ENCODE measurements at regions not wholly inside any gene's neighbourhood (a gene's known extent, or its start where the extent isn't known, plus 50 kb on each side); places are given as distances from the start of the nearest gene placed in this dataset.
A peak's percentile ranks its signal among the peaks of the same experiment; 100 is the strongest.

DNA sequence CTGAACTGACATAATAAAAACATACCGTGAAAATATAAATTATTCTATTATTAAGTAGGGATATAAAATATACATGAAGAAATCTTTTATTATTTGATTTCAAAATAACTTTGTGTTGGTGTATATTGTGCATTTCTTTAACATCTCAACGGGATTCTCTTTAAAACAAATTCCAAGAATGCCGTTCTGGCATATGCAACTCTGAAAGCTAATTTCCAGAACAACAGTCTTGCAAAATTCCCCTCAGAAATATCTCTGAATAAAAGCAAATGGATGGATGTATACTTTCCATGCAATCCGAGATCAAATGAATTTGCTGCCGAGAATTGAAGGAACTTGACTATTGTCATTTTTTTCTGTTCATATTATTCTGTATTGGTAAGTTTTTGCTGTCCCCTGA is 1579.8 kb downstream of the PCDH9 start:
- no peak overlapping the region for H3K27ac ChIP-seq
- TF ChIP-seq, protein P1, sequence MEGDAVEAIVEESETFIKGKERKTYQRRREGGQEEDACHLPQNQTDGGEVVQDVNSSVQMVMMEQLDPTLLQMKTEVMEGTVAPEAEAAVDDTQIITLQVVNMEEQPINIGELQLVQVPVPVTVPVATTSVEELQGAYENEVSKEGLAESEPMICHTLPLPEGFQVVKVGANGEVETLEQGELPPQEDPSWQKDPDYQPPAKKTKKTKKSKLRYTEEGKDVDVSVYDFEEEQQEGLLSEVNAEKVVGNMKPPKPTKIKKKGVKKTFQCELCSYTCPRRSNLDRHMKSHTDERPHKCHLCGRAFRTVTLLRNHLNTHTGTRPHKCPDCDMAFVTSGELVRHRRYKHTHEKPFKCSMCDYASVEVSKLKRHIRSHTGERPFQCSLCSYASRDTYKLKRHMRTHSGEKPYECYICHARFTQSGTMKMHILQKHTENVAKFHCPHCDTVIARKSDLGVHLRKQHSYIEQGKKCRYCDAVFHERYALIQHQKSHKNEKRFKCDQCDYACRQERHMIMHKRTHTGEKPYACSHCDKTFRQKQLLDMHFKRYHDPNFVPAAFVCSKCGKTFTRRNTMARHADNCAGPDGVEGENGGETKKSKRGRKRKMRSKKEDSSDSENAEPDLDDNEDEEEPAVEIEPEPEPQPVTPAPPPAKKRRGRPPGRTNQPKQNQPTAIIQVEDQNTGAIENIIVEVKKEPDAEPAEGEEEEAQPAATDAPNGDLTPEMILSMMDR (conservative IDR thresholded peaks at IDR 0.05): no peak
- TF ChIP-seq ZFX (IDR thresholded peaks at IDR 0.05): no peak

DNA sequence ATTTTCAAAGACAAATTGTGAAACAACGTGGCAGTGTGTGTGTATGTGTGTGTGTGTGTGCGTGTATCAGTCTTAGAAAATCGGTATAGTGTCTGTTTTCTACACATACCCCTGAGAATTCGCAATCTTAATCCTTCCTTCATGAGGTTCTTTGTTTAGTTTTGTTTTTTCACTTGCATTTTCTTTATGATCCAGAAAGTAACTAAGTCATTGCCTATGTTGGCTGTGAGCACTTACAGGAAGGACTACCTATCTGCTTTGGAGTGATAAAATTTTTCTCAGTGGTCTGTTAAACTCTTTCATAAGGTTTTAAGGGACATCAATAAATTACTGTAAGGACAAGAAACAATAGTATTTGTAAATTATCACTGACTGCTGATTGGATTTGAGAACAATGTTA is 1587.1 kb downstream of the PCDH9 start:
- H3K27ac ChIP-seq: no peak overlapping the region
- TF ChIP-seq, protein P1 (conservative IDR thresholded peaks at IDR 0.05): no peak
- no peak for TF ChIP-seq ZFX (IDR thresholded peaks at IDR 0.05)

DNA sequence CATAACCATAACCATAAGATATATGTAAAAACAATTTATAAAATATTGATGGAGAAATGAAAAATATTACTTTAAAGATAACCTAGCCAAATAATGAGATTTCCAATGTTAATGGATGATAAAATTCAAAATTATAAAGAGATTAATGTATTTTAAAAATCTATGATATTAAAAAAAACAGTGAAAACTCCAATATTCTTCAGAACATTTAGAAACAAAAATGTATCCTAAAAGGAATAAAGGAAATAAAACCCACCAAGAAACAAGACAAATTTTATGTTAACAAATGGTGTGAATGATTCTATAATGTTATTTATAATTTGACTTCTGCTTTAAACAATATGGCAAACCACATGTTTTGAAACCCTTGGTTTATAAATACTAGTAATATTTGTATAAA is 1587.8 kb downstream of the PCDH9 start:
- TF ChIP-seq, protein P1 (conservative IDR thresholded peaks at IDR 0.05): no peak
- no peak for TF ChIP-seq ZFX (IDR thresholded peaks at IDR 0.05)
- H3K27ac ChIP-seq: no peak overlapping the region

DNA sequence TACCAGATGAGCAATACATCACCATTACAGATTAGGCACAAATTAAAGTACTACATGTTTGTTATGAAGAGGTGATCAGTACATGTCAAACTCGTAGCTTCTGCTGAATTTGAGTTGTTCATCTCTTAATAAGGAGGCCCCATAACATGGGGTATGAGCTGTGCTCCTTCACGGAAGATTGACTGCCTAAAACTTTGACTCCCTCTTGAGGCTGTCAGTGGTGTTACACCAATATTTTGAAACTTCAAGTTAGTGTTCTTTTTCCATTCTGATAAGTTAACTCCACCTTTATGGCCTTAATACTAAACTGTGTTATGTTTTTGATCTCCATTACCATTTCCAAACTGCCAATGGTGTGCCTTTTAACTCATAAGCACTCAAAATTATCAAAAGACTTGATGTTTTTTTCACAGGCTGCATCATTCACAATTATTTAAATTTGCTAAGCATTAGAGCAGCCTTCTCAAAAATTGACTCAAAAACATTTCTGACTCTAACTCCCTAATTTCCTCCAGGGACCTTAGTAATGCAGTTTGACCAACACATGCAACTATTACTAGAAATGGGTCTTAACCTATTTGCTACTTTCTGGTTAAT is 1591.5 kb downstream of the PCDH9 start:
- no peak for TF ChIP-seq ZFX (IDR thresholded peaks at IDR 0.05)
- TF ChIP-seq, protein P1 (conservative IDR thresholded peaks at IDR 0.05): peak; percentile 80
- H3K27ac ChIP-seq: no peak overlapping the region

DNA sequence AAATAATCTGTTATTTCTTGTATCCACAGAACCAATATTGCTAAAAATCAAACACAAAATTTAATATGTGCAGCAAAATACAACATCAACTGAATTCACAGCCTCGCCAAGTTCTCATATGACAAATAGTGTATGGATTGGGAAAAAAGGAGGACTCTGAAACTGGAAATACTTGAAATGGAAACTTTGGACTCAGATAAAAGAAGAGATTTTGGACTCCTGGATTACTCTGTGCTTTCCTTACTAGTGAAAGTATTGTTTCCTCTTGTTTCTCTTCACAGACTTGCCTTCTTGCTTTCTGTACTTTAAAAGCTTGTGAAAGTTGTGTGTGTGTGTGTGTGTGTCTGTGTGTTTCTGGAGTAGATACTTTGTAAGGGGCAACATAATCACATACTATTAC is 1596.3 kb downstream of the PCDH9 start:
- TF ChIP-seq, protein P1 (conservative IDR thresholded peaks at IDR 0.05): no peak
- TF ChIP-seq ZFX (IDR thresholded peaks at IDR 0.05): no peak
- H3K27ac ChIP-seq: no peak overlapping the region

DNA sequence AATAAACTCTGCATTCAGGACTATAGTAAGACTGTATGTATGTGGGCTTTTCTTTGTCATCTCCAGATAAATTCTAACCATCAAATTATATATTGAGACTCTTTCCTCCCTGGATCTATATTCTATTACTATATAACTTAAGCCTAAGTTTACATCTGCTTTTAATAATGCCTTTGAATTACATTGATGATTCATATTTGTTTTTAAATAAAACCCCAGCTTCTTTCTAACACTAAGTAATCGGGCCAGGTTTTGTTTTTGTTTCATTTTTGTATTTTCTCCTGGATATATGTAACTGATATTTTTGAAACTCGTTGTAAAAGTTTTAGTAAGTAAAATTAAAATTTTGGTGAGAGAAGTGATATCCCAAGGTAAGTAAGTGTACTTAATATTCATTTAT is 1599.1 kb downstream of the PCDH9 start:
- TF ChIP-seq ZFX (IDR thresholded peaks at IDR 0.05): no peak
- TF ChIP-seq, protein P1 (conservative IDR thresholded peaks at IDR 0.05): no peak
- no peak overlapping the region for H3K27ac ChIP-seq

DNA sequence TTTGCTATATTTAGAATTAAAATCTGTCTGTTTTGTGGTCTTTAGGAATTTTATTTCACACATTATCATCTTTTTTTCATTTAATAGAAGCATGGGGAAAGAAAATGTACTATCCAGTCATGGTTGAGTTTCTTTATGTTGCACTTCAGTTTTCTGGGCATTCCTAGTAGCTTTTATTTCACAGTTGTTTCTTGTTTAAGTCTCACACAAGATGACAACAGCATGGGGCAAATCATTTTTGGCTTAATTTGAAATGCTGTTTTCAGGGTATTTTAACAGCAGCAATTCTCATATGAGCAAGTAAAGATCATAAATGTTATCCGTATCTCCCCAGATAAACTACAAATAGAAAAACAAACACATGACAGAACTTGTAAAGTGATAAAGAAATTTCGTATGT is 1600.2 kb downstream of the PCDH9 start:
- no peak overlapping the region for H3K27ac ChIP-seq
- TF ChIP-seq ZFX (IDR thresholded peaks at IDR 0.05): no peak
- TF ChIP-seq, protein P1 (conservative IDR thresholded peaks at IDR 0.05): no peak

All from C4-2B (cell line).